Vagina (tissue), 2 donors: ENCODE measurements at regions not wholly inside any gene's neighbourhood (a gene's known extent, or its start where the extent isn't known, plus 50 kb on each side); places are given as distances from the start of the nearest gene placed in this dataset.

Experiments
- DNase-seq, 2 donors: peaks; one replicate each; pipeline ENCODE4 v3.0.0-alpha.2; 2017; ENCODE audit errors: extremely low spot score in 2 of 2
- H3K27ac ChIP-seq: fragments of 200-600 bp; sonication (generic); one replicate; pipeline ENCODE4 v1.5.1; 2019
- H3K27me3 ChIP-seq: fragments of 200-600 bp; sonication (generic); one replicate; pipeline ENCODE4 v1.5.1; 2019
- H3K36me3 ChIP-seq, 2 donors: fragments of 200-600 bp; sonication (generic); one replicate each; pipeline ENCODE4 v1.5.1; 2017 to 2019
- H3K4me1 ChIP-seq: fragments of 200-600 bp; sonication (generic); one replicate; pipeline ENCODE4 v1.5.1; 2019
- H3K4me3 ChIP-seq, 2 donors: fragments of 200-600 bp; sonication (generic); 1 replicate in 1 of 2; 2 replicates in 1 of 2; pipeline ENCODE4 v1.5.1; 2016 to 2019
- H3K9me3 ChIP-seq: fragments of 200-600 bp; sonication (generic); one replicate; pipeline ENCODE4 v1.5.1; 2019
- POLR2A ChIP-seq, 2 donors: fragments of 450-650 bp; IDR thresholded peaks; one replicate each; pipeline ENCODE4 v1.6.1; 2017; ENCODE audit warnings: antibody characterized with exemption in 2 of 2, mild to moderate bottlenecking in 2 of 2, moderate library complexity in 2 of 2
- POLR2AphosphoS5 ChIP-seq, 2 donors: sonication (generic); formaldehyde crosslinking; IDR thresholded peaks; one replicate each; pipeline ENCODE4 v1.9.0; 2017; ENCODE audit warnings: antibody characterized with exemption in 2 of 2, mild to moderate bottlenecking in 2 of 2, low read depth in 1 of 2; ENCODE audit not compliant: insufficient read depth in 1 of 2
- intact Hi-C: fragments of 100-400 bp; cut with DNase I; formaldehyde crosslinking; loops from one replicate; pipeline ENCODE4 v1.15.1; 2023
- TF ChIP-seq, protein P1 (sequence below), 3 experiments: fragments of 450-650 bp in 2 of 3; fragments of 200-600 bp in 1 of 3; sonication (generic) in 1 of 3; IDR thresholded peaks; one replicate each; pipeline ENCODE4 v1.5.1; 2017 to 2019; ENCODE audit warnings: antibody characterized with exemption in 3 of 3, mild to moderate bottlenecking in 2 of 3, moderate library complexity in 2 of 3

DNA sequence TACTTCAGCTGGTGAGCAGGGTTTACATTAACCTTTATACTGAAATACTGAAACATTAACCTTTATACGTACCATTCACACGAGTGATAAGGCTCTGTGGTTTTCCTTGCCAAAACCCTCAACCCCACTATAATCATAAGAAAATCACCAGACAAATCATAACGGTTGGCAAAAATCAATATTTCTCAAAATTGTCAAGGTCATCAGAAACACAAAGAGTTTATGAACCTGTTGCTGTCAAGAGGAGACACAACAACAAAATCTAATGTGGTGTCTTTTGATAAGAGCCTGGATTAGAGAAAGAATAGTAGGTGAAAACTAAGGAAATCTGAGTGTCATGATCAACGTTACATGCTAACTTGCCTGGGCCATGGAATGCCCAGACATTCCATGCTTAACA lies 396.9 kb upstream of the TMEFF2 start:
- intact Hi-C loops, result no loop called here
- no peak for DNase-seq
- H3K4me1 ChIP-seq, result no peaks in the 10 kb centered on the region
- TF ChIP-seq POLR2A (IDR thresholded peaks at IDR 0.05), result no peak
- TF ChIP-seq POLR2AphosphoS5 (IDR thresholded peaks at IDR 0.05; ENCODE audit: insufficient read depth in 1 of 2, low read depth in 1 of 2), result no peak
- TF ChIP-seq, protein P1, sequence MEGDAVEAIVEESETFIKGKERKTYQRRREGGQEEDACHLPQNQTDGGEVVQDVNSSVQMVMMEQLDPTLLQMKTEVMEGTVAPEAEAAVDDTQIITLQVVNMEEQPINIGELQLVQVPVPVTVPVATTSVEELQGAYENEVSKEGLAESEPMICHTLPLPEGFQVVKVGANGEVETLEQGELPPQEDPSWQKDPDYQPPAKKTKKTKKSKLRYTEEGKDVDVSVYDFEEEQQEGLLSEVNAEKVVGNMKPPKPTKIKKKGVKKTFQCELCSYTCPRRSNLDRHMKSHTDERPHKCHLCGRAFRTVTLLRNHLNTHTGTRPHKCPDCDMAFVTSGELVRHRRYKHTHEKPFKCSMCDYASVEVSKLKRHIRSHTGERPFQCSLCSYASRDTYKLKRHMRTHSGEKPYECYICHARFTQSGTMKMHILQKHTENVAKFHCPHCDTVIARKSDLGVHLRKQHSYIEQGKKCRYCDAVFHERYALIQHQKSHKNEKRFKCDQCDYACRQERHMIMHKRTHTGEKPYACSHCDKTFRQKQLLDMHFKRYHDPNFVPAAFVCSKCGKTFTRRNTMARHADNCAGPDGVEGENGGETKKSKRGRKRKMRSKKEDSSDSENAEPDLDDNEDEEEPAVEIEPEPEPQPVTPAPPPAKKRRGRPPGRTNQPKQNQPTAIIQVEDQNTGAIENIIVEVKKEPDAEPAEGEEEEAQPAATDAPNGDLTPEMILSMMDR (IDR thresholded peaks at IDR 0.05), result no peak
- no peaks in the 10 kb centered on the region for H3K27me3 ChIP-seq
- no peaks in the 10 kb centered on the region for H3K36me3 ChIP-seq
- H3K4me3 ChIP-seq, result no peak overlapping the region
- no peaks in the 10 kb centered on the region for H3K9me3 ChIP-seq
- H3K27ac ChIP-seq, result no peak overlapping the region

DNA sequence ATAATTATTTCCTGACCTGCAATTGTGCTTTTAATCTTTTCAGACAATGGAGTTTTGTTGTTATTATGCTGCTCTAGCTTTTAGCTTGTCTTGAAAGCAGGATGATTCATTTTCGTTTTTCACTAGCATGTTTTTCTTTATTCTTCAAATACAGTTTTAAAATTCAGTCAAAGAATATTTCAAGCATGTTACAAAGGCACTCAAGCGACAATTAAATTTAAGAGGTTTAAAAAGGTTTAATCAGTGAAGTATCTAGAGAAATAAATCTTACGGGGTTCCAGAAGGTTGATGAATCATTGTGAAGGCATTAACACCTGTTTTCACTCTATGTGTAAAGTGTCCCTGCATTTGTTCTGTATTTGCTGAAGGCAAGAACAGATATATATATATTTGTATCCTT lies 390.7 kb upstream of the TMEFF2 start:
- intact Hi-C loops, result no loop called here
- no peak for DNase-seq
- H3K9me3 ChIP-seq, result no peaks in the 10 kb centered on the region
- TF ChIP-seq, protein P1 (IDR thresholded peaks at IDR 0.05), result no peak
- no peak for TF ChIP-seq POLR2A (IDR thresholded peaks at IDR 0.05)
- no peak overlapping the region for H3K4me3 ChIP-seq
- no peak overlapping the region for H3K27ac ChIP-seq
- no peaks in the 10 kb centered on the region for H3K4me1 ChIP-seq
- H3K36me3 ChIP-seq, result no peaks in the 10 kb centered on the region
- no peaks in the 10 kb centered on the region for H3K27me3 ChIP-seq

DNA sequence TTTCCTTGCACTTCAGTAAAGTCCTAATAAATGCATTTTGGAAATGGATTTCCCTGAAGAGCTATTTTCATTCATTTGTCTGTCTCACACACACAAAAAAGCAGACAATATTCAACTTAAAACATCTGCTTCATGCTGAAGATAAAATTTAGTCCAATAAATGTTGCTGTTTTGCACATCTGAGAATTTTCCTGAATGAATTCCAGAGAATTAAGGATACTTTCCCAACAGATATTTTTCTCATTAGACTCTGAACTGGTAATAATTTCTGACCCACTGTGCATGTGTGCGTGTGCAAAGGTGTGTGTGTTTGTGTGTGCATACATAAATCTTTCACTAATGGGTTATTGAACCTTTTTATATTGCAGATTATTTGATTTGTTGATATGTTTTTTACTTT lies 390.2 kb upstream of the TMEFF2 start:
- TF ChIP-seq POLR2A (IDR thresholded peaks at IDR 0.05), result no peak
- TF ChIP-seq, protein P1 (IDR thresholded peaks at IDR 0.05), result no peak
- TF ChIP-seq POLR2AphosphoS5 (IDR thresholded peaks at IDR 0.05; ENCODE audit: insufficient read depth in 1 of 2, low read depth in 1 of 2), result no peak

DNA sequence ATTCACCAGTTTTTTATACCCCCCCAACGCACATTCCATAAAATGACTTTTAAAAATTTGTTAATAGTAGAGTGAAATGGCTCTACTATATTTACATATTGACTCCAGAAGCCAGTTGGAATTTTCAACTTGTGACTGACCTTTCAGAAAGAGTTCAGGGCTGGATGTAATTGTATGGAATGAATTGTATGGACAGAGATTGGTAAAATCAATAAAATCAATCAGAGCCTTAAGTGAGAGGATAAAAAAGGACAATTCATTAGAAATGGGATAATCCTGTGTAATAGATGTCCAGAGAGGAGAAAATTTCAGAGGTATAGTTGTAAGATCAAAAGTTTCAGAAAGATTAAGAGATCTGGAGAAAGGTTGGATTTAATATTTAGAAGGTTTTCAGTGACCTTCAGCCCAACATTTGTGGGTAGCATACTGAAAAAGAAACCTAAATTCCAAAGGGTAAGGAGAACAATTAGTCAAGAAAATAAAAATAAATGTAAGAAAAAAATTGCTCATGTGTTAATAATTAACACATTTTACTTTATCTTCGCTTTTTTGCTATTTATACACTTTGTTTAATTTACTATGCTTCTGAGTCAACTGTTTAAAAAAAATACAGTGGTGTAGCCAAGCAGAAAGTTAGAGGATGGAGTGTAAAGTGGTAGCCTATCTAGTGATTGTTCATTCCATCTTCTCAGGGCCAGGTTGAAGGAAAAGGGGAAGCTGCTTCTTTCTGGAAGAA lies 385.4 kb upstream of the TMEFF2 start:
- TF ChIP-seq POLR2AphosphoS5 (IDR thresholded peaks at IDR 0.05; ENCODE audit: insufficient read depth in 1 of 2, low read depth in 1 of 2), result no peak
- TF ChIP-seq, protein P1 (IDR thresholded peaks at IDR 0.05), result no peak
- no peak for TF ChIP-seq POLR2A (IDR thresholded peaks at IDR 0.05)
- intact Hi-C loops, result no loop called here
- Histone ChIP-seq H3K4me3 (no peak overlapping the region), H3K27me3 (no peaks in the 10 kb centered on the region), H3K9me3 (no peaks in the 10 kb centered on the region), H3K27ac (no peak overlapping the region), H3K4me1 (no peaks in the 10 kb centered on the region), H3K36me3 (no peaks in the 10 kb centered on the region)
- DNase-seq, result no peak

More for the DNA sequence above, 390.2 kb upstream of the TMEFF2 start:
- Histone ChIP-seq H3K9me3 (no peaks in the 10 kb centered on the region), H3K27me3 (no peaks in the 10 kb centered on the region), H3K36me3 (no peaks in the 10 kb centered on the region), H3K4me1 (no peaks in the 10 kb centered on the region), H3K4me3 (no peak overlapping the region), H3K27ac (no peak overlapping the region)
- no peak for DNase-seq
- intact Hi-C loops, result no loop called here

DNA sequence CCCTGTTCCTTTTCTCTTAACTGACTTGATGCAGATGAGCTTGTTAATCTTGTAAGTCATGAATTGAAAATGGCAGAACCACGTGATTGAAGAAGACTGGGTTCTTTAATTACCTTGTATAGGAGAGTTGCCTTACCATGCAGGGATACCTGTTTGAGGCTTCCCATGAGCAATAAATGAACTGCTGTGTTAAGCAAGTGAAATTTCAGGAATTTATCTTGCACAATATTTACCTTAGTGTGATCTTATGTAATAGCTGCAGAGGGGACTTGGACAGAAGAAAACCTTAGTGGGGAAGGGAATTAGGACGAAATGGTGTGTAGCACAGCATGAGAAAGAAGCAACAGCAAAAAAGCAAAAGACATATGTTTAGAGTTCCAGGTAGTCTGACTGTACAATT lies 384.0 kb upstream of the TMEFF2 start:
- H3K4me1 ChIP-seq, result no peaks in the 10 kb centered on the region
- intact Hi-C loops, result no loop called here
- H3K9me3 ChIP-seq, result no peaks in the 10 kb centered on the region
- no peak for DNase-seq
- no peaks in the 10 kb centered on the region for H3K36me3 ChIP-seq
- H3K27ac ChIP-seq, result no peak overlapping the region
- no peaks in the 10 kb centered on the region for H3K27me3 ChIP-seq
- H3K4me3 ChIP-seq, result no peak overlapping the region
- no peak for TF ChIP-seq POLR2AphosphoS5 (IDR thresholded peaks at IDR 0.05; ENCODE audit: insufficient read depth in 1 of 2, low read depth in 1 of 2)
- TF ChIP-seq, protein P1 (IDR thresholded peaks at IDR 0.05), result no peak
- no peak for TF ChIP-seq POLR2A (IDR thresholded peaks at IDR 0.05)
